Left kidney (tissue), 1 donor: ENCODE measurements at regions not wholly inside any gene's neighbourhood (a gene's known extent, or its start where the extent isn't known, plus 50 kb on each side); places are given as distances from the start of the nearest gene placed in this dataset.
"Not testable (repeated sequence)": the region's sequence is repeated elsewhere in the genome, so short reads cannot be mapped to it uniquely, and the experiment has no call there.

Source experiments
- DNase-seq: peaks from one replicate; pipeline ENCODE4 v3.0.0-alpha.2; 2013

DNA sequence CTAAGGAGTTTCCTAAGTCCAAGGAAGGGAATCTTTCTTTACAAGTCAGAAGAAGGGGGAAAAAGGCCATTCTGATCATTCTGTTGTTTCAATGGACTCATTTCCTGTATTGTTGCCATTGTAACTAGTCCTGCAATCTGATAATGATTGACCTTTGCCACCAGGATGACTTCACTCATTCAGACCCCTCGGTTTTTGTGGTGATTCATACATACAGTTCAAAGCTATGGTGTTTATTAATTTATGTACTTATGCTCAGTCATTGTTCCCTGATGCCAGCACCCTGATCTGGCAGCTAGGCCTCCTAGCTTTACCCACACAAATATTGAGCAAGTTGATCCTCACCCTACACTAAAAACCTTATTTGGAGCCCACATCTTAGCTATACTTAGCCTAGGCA lies 57.6 kb upstream of the ZNF519 start:
- DNase-seq, result no peak

DNA sequence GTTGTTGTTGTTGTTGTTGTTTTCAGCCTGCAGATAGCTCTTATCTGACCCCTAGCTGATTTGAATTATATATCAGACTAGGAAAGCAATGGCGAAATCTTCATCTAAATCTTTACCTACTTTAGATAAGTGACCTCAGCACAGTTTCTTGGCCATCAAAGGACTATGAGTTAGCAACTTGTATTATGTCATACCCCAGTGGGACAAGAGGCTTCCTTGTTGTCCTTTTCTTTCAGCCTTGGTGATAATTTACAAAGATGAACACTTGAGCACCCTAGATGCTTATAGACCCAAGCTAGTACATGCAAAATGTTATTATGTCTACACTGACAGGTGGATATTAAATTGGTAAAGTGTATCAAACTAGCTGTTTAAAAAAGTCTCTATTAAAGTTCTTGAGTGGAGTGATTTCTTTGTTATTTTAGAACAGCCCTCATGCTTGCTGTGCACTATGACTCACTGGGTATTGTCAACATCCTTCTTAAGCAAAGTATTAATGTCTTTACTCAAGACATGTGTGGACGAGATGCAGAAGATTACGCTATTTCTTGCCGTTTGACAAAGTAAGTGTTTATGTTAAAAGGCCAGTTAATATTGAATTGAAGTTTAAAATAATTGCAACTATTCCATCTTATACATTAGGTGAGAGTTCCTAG lies 56.6 kb upstream of the ZNF519 start:
- not testable (repeated sequence) for DNase-seq
